CD14-positive monocyte (primary cell): ENCODE measurements at regions not wholly inside any gene's neighbourhood (a gene's known extent, or its start where the extent isn't known, plus 50 kb on each side); places are given as distances from the start of the nearest gene placed in this dataset.

Experiments used
- DNase-seq, 3 donors: peaks; one replicate each; pipeline ENCODE4 v3.0.0-alpha.2; 2011 to 2022
- H2AFZ ChIP-seq: 2 replicates; pipeline ENCODE4 v1.6.0; 2012; ENCODE audit warnings: mild to moderate bottlenecking, low read depth, low read length, inconsistent platforms; ENCODE audit not compliant: insufficient read depth, poor library complexity, severe bottlenecking
- H3K27ac ChIP-seq, 2 donors: 1 replicate in 1 of 2; 2 replicates in 1 of 2; pipeline ENCODE4 v1.5.1; 2012 to 2013; ENCODE audit warnings: low read length in 2 of 2, control low read depth in 1 of 2, inconsistent platforms in 1 of 2, low read depth in 1 of 2, mild to moderate bottlenecking in 1 of 2
- H3K27me3 ChIP-seq, 2 donors: one replicate each; pipeline versions ENCODE4 v1.6.0 to v1.6.1; 2011 to 2013; ENCODE audit warnings: low read length in 2 of 2; ENCODE audit not compliant: control insufficient read depth in 2 of 2, insufficient read depth in 2 of 2
- H3K36me3 ChIP-seq, 2 donors: replicated peaks in 1 of 2; 1 replicate in 1 of 2; 2 replicates in 1 of 2; pipeline versions ENCODE4 v1.5.1 to v1.6.1; 2012 to 2013; ENCODE audit warnings: low read length in 2 of 2, control low read depth in 1 of 2, inconsistent platforms in 1 of 2, mild to moderate bottlenecking in 1 of 2; ENCODE audit not compliant: insufficient read depth in 2 of 2, control insufficient read depth in 1 of 2
- H3K4me1 ChIP-seq, 2 donors: 1 replicate in 1 of 2; 2 replicates in 1 of 2; pipeline versions ENCODE4 v1.5.1 to v1.6.1; 2012 to 2013; ENCODE audit warnings: low read length in 2 of 2, control low read depth in 1 of 2, inconsistent platforms in 1 of 2, mild to moderate bottlenecking in 1 of 2, moderate library complexity in 1 of 2; ENCODE audit not compliant: insufficient read depth in 2 of 2, control insufficient read depth in 1 of 2
- H3K4me2 ChIP-seq: replicated peaks from 2 replicates; pipeline ENCODE3; 2012; ENCODE audit warnings: low read length, moderate library complexity, mild to moderate bottlenecking; ENCODE audit not compliant: poor library complexity, severe bottlenecking; ENCODE audit errors: extremely low read depth
- H3K4me3 ChIP-seq, 3 experiments: fragments of 200-600 bp in 1 of 3; sonication (generic) in 1 of 3; replicated peaks in 1 of 3; 1 replicate in 2 of 3; 2 replicates in 1 of 3; pipeline ENCODE4 v1.5.1; 2011 to 2013; ENCODE audit warnings: low read length in 3 of 3, mild to moderate bottlenecking in 3 of 3, control low read depth in 2 of 3, low read depth in 2 of 3, inconsistent platforms in 1 of 3, moderate library complexity in 1 of 3
- H3K79me2 ChIP-seq: 2 replicates; pipeline ENCODE4 v1.6.0; 2012; ENCODE audit warnings: mild to moderate bottlenecking, control low read depth, inconsistent platforms, low read length, moderate library complexity; ENCODE audit not compliant: insufficient read depth
- H3K9ac ChIP-seq: 2 replicates; pipeline ENCODE4 v1.6.0; 2017; ENCODE audit warnings: low read length, mild to moderate bottlenecking; ENCODE audit not compliant: insufficient read depth, poor library complexity, severe bottlenecking
- H3K9me3 ChIP-seq, 2 donors: replicated peaks in 1 of 2; 1 replicate in 1 of 2; 2 replicates in 1 of 2; pipeline versions ENCODE4 v1.5.1 to v1.6.1; 2012 to 2013; ENCODE audit warnings: low read length in 2 of 2, control low read depth in 1 of 2; ENCODE audit not compliant: control insufficient read depth in 1 of 2, insufficient read depth in 1 of 2
- H4K20me1 ChIP-seq: 2 replicates; pipeline ENCODE4 v1.6.0; 2012; ENCODE audit warnings: mild to moderate bottlenecking, low read length, control low read depth, moderate library complexity; ENCODE audit not compliant: insufficient read depth
- H3K27ac Mint-ChIP-seq, 7 donors: one replicate each; pipeline ENCODE4 v1.8.0; 2020; ENCODE audit warnings: mild to moderate bottlenecking in 7 of 7, mixed read lengths in 7 of 7, moderate library complexity in 6 of 7, inconsistent platforms in 2 of 7
- H3K27me3 Mint-ChIP-seq, 3 donors: one replicate each; pipeline ENCODE4 v1.8.0; 2021 to 2022; ENCODE audit warnings: low read depth in 3 of 3, mild to moderate bottlenecking in 3 of 3, mixed read lengths in 3 of 3, moderate library complexity in 3 of 3, inconsistent platforms in 1 of 3
- H3K36me3 Mint-ChIP-seq, 2 donors: one replicate each; pipeline ENCODE4 v1.8.0; 2020; ENCODE audit warnings: mixed read lengths in 2 of 2, inconsistent platforms in 1 of 2, mild to moderate bottlenecking in 1 of 2
- H3K4me1 Mint-ChIP-seq: one replicate; pipeline ENCODE4 v1.8.0; 2020; ENCODE audit warnings: mild to moderate bottlenecking, mixed read lengths
- H3K4me3 Mint-ChIP-seq, 2 donors: one replicate each; pipeline ENCODE4 v1.8.0; 2020; ENCODE audit warnings: mild to moderate bottlenecking in 2 of 2, mixed read lengths in 2 of 2, moderate library complexity in 1 of 2
- H3K9me3 Mint-ChIP-seq, 7 donors: one replicate each; pipeline ENCODE4 v1.8.0; 2020 to 2022; ENCODE audit warnings: mixed read lengths in 7 of 7, mild to moderate bottlenecking in 6 of 7, moderate library complexity in 6 of 7, inconsistent platforms in 2 of 7
- CTCF ChIP-seq: fragments of 200-600 bp; IDR thresholded peaks from one replicate; pipeline ENCODE4 v1.8.0; 2022; ENCODE audit warnings: antibody characterized with exemption, mild to moderate bottlenecking
- WGBS: methylation state at CpG from one replicate; pipeline ENCODE4 v1.1.5; 2013; ENCODE audit warnings: missing lambda C conversion rate; ENCODE audit not compliant: insufficient coverage; 5-methylcytosine and 5-hydroxymethylcytosine counted together
- intact Hi-C, 2 donors: fragments of 100-400 bp; cut with micrococcal nuclease; formaldehyde crosslinking; loops; one replicate each; pipeline versions ENCODE4 v1.15.0 to v1.15.1; 2023

- H3K27me3 Mint-ChIP-seq = no peaks in the 10 kb centered on the region
- Histone ChIP-seq H3K27ac (no peak overlapping the region), H3K4me1 (no peaks in the 10 kb centered on the region), H3K79me2 (no peaks in the 10 kb centered on the region), H3K27me3 (no peaks in the 10 kb centered on the region), H3K36me3 (no peaks in the 10 kb centered on the region), H3K4me3 (no peak overlapping the region), H3K9ac (no peak overlapping the region), H2AFZ (no peak overlapping the region), H3K9me3 (no peaks in the 10 kb centered on the region), H4K20me1 (no peaks in the 10 kb centered on the region), H3K4me2 (no peak overlapping the region)
- TF ChIP-seq CTCF = no peak
- 38% methylated on average over 1 of the region's 2 CpGs for WGBS
- intact Hi-C loops = no loop called here
- H3K9me3 Mint-ChIP-seq = peaks cover 0 to 3% (median 0%) of the 10 kb centered on the region in 7 donors
- H3K4me3 Mint-ChIP-seq = no peak overlapping the region
- H3K36me3 Mint-ChIP-seq = no peaks in the 10 kb centered on the region
- H3K4me1 Mint-ChIP-seq = no peaks in the 10 kb centered on the region
- DNase-seq = no peak
- H3K27ac Mint-ChIP-seq = no peak overlapping the region
Observed at GRCh38 chr18:28791101-28791500, 614.2 kb upstream of the CDH2 start.

GRCh38 chr18:28789502-28789901 lies 612.6 kb upstream of the CDH2 start:
- H3K9me3 ChIP-seq = no peaks in the 10 kb centered on the region
- H3K4me1 ChIP-seq = no peaks in the 10 kb centered on the region
- TF ChIP-seq CTCF = no peak
- no peak overlapping the region for H3K27ac ChIP-seq
- Mint-ChIP-seq H3K4me1 (no peaks in the 10 kb centered on the region), H3K27me3 (no peaks in the 10 kb centered on the region), H3K27ac (no peak overlapping the region), H3K36me3 (no peaks in the 10 kb centered on the region), H3K9me3 (peaks cover 0 to 3% (median 0%) of the 10 kb centered on the region in 7 donors), H3K4me3 (no peak overlapping the region)
- no peak overlapping the region for H3K4me3 ChIP-seq
- H3K36me3 ChIP-seq = no peaks in the 10 kb centered on the region
- H3K9ac ChIP-seq = no peak overlapping the region
- H4K20me1 ChIP-seq = no peaks in the 10 kb centered on the region
- H3K4me2 ChIP-seq = no peak overlapping the region
- H3K79me2 ChIP-seq = no peaks in the 10 kb centered on the region
- 91% methylated on average over 4 of the region's 5 CpGs for WGBS
- no peak for DNase-seq
- intact Hi-C loops = no loop called here
- H2AFZ ChIP-seq = no peak overlapping the region
- H3K27me3 ChIP-seq = no peaks in the 10 kb centered on the region
